ENCODE measurements at regions not wholly inside any gene's neighbourhood (a gene's known extent, or its start where the extent isn't known, plus 50 kb on each side); places are given as distances from the start of the nearest gene placed in this dataset.

- no peak overlapping the region for H3K4me3 ChIP-seq (ENCODE audit: low read depth, low read length)
- H2AFZ ChIP-seq, result no peak overlapping the region
- H3K9me3 ChIP-seq (ENCODE audit: control insufficient read depth, low read length), result no peaks in the 10 kb centered on the region
- no peaks in the 10 kb centered on the region for H3K27me3 ChIP-seq (ENCODE audit: control insufficient read depth, insufficient read depth, low read length)
- no peaks in the 10 kb centered on the region for H3K79me2 ChIP-seq
- H3K9ac ChIP-seq, result no peak overlapping the region
- H3K4me1 ChIP-seq, result no peaks in the 10 kb centered on the region
- H3K27ac ChIP-seq, result no peak overlapping the region
- no peak for TF ChIP-seq CTCF (IDR thresholded peaks at IDR 0.05)
- H3K4me2 ChIP-seq (ENCODE audit: low read length), result no peak overlapping the region
- H3K36me3 ChIP-seq (ENCODE audit: control insufficient read depth, insufficient read depth, low read length), result no peaks in the 10 kb centered on the region
These were observed 65.4 kb downstream of the UBIAD1 start for GRCh38 chr1:11338284-11338924.

DNA sequence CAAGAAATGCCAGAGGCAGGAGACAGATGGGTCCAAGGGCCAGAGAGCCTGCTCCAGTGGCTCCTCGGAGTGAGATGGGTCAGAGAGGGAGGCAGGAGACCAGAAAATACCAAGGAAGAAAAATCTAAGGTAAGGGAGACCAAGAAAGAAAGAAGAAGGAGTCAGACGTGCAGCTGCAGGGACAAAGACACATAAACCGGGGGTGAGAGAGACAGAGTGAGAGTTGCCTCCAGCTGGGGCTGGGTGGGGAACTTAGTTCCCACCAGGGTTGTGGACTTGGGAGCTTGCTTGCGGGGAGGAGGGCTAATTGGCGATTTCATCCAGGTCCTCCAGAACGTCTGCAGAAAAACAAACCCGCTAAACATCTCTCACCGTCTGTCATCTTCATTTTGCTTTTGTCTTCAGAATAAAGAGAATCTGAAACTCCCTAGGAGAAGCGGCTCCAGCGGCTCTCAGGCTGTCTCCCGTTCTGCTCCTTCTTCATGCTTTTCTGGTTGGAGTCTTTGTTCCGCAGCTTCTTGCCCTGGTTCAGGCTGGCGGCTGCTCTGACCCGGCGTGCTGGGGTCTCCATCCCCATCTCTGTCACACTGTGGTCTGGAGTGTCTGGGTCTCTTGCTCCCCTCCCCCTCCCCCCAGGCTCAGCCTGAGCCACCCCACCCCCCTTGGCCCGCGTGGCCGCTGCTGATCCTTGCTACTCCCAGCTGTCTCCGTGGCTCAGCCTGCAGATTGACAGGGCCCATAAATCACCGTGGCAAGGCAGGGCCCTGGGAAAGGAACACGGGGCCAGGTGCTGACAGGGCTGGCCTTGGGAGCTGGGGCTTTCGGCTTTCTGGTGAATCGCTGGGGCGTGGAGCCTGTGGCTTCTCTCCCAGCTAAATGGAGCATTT is 66.6 kb downstream of the UBIAD1 start:
- H3K27me3 ChIP-seq (ENCODE audit: control insufficient read depth, insufficient read depth, low read length), result no peaks in the 10 kb centered on the region
- no peaks in the 10 kb centered on the region for H3K79me2 ChIP-seq
- no peaks in the 10 kb centered on the region for H3K36me3 ChIP-seq (ENCODE audit: control insufficient read depth, insufficient read depth, low read length)
- H3K4me1 ChIP-seq, result no peaks in the 10 kb centered on the region
- no peak overlapping the region for H3K27ac ChIP-seq
- H3K9ac ChIP-seq, result no peak overlapping the region
- no peaks in the 10 kb centered on the region for H3K9me3 ChIP-seq (ENCODE audit: control insufficient read depth, low read length)
- H3K4me3 ChIP-seq (ENCODE audit: low read depth, low read length), result no peak overlapping the region
- no peak for TF ChIP-seq CTCF (IDR thresholded peaks at IDR 0.05)
- no peak overlapping the region for H2AFZ ChIP-seq
- H3K4me2 ChIP-seq (ENCODE audit: low read length), result peak overlapping the region; percentile 13

GRCh38 chr1:11340233-11340632 is 67.2 kb downstream of the UBIAD1 start:
- no peaks in the 10 kb centered on the region for H3K4me1 ChIP-seq
- no peaks in the 10 kb centered on the region for H3K9me3 ChIP-seq (ENCODE audit: control insufficient read depth, low read length)
- no peak overlapping the region for H3K9ac ChIP-seq
- no peaks in the 10 kb centered on the region for H3K79me2 ChIP-seq
- H3K4me3 ChIP-seq (ENCODE audit: low read depth, low read length), result no peak overlapping the region
- peak overlapping the region; percentile 13 for H3K4me2 ChIP-seq (ENCODE audit: low read length)
- no peak overlapping the region for H3K27ac ChIP-seq
- no peak overlapping the region for H2AFZ ChIP-seq
- no peaks in the 10 kb centered on the region for H3K27me3 ChIP-seq (ENCODE audit: control insufficient read depth, insufficient read depth, low read length)
- TF ChIP-seq CTCF (IDR thresholded peaks at IDR 0.05), result no peak
- no peaks in the 10 kb centered on the region for H3K36me3 ChIP-seq (ENCODE audit: control insufficient read depth, insufficient read depth, low read length)

DNA sequence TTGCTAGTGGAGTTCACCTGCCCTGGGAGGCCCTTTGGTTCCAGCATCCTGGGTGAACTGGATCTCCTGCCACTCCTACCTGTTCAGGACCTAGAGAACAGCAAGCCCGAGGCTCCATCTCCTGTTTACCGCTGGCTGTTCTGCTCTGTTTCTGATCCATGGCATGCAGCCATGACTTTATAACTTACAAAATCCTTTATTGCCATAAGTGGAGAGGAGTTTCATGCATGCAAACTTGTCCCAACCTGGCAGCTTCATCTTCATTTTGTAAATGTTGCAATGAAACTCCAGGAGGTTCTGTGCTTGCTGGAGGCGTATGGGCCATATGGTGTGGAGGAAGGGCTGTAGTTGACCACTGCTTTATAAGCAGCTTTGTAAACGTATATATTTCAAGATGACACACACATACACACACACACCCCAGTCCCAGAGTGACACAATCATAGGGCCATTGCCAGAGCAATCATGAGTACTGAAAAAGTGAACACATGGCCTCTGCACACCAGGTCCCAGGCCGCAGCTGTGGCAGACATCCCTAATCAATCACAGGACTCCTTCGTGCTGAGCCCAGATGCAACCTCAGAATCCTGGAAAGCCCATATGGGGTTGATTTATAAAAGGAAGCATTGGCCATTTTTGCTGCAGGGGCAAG is 69.0 kb downstream of the UBIAD1 start:
- Histone ChIP-seq H3K4me2 (ENCODE audit: low read length) (no peak overlapping the region), H3K4me1 (no peaks in the 10 kb centered on the region), H3K27ac (no peak overlapping the region), H3K4me3 (ENCODE audit: low read depth, low read length) (no peak overlapping the region), H3K27me3 (ENCODE audit: control insufficient read depth, insufficient read depth, low read length) (no peaks in the 10 kb centered on the region), H2AFZ (no peak overlapping the region), H3K9me3 (ENCODE audit: control insufficient read depth, low read length) (no peaks in the 10 kb centered on the region), H3K79me2 (no peaks in the 10 kb centered on the region), H3K9ac (no peak overlapping the region), H3K36me3 (ENCODE audit: control insufficient read depth, insufficient read depth, low read length) (no peaks in the 10 kb centered on the region)
- no peak for TF ChIP-seq CTCF (IDR thresholded peaks at IDR 0.05)

Measured in parathyroid adenoma (tissue), 2 donors.